IMR-90 (cell line): ENCODE measurements at regions not wholly inside any gene's neighbourhood (a gene's known extent, or its start where the extent isn't known, plus 50 kb on each side); places are given as distances from the start of the nearest gene placed in this dataset.

Experiments
- CTCF ChIP-seq: conservative IDR thresholded peaks from 2 replicates; pipeline ENCODE4 v1.5.1; 2012; ENCODE audit warnings: mild to moderate bottlenecking, low read depth, low read length, improper control_type of control experiment
- RFX5 ChIP-seq: IDR thresholded peaks from 2 replicates; pipeline ENCODE4 v1.8.0; 2012; ENCODE audit warnings: low read depth, mild to moderate bottlenecking, low read length, moderate library complexity

- TF ChIP-seq CTCF (no peak), RFX5 (no peak)
Observed at GRCh38 chr6:67030861-67031260, 1323.8 kb upstream of the EYS start.
